CD4-positive, alpha-beta T cell treated with Interleukin-12 subunit alpha and Interleukin-12 subunit beta, for 1 hour (primary cell): ENCODE measurements at regions not wholly inside any gene's neighbourhood (a gene's known extent, or its start where the extent isn't known, plus 50 kb on each side); places are given as distances from the start of the nearest gene placed in this dataset.

Experiments used
- DNase-seq: peaks from one replicate; pipeline ENCODE4 v3.0.0-alpha.2; 2020

- no peak for DNase-seq
Observed at GRCh38 chr12:39043424-39043822, 138.0 kb upstream of the CPNE8 start.

GRCh38 chr12:39040275-39040674 lies 134.9 kb upstream of the CPNE8 start:
- DNase-seq, result no peak

- DNase-seq, result no peak
Observed at GRCh38 chr12:39037115-39037514, 131.7 kb upstream of the CPNE8 start.

GRCh38 chr12:39036105-39036504 lies 130.7 kb upstream of the CPNE8 start:
- no peak for DNase-seq

GRCh38 chr12:39033782-39034181 lies 128.4 kb upstream of the CPNE8 start:
- DNase-seq, result no peak

- no peak for DNase-seq
Observed at GRCh38 chr12:39032448-39032847, 127.1 kb upstream of the CPNE8 start.

GRCh38 chr12:39032034-39032433 lies 126.6 kb upstream of the CPNE8 start:
- DNase-seq, result no peak

GRCh38 chr12:39028382-39028781 lies 123.0 kb upstream of the CPNE8 start:
- no peak for DNase-seq

GRCh38 chr12:39012870-39013269 lies 107.5 kb upstream of the CPNE8 start:
- no peak for DNase-seq

- DNase-seq, result no peak
Observed at GRCh38 chr12:39011166-39011565, 105.8 kb upstream of the CPNE8 start.

GRCh38 chr12:39010406-39010805 lies 105.0 kb upstream of the CPNE8 start:
- no peak for DNase-seq

GRCh38 chr12:39007619-39008018 lies 102.2 kb upstream of the CPNE8 start:
- no peak for DNase-seq

GRCh38 chr12:39006286-39006685 lies 100.9 kb upstream of the CPNE8 start:
- DNase-seq, result no peak

GRCh38 chr12:39005671-39006070 lies 100.3 kb upstream of the CPNE8 start:
- no peak for DNase-seq

GRCh38 chr12:39003541-39004155 lies 98.3 kb upstream of the CPNE8 start:
- DNase-seq, result no peak

GRCh38 chr12:39000370-39000769 lies 95.0 kb upstream of the CPNE8 start:
- DNase-seq, result no peak

- DNase-seq, result no peak
Observed at GRCh38 chr12:38998887-38999482, 93.6 kb upstream of the CPNE8 start.

- DNase-seq, result no peak
Observed at GRCh38 chr12:38995249-38995648, 89.9 kb upstream of the CPNE8 start.

- no peak for DNase-seq
Observed at GRCh38 chr12:38985961-38986360, 80.6 kb upstream of the CPNE8 start.

- no peak for DNase-seq
Observed at GRCh38 chr12:38984388-38984787, 79.0 kb upstream of the CPNE8 start.

- DNase-seq, result no peak
Observed at GRCh38 chr12:38983117-38983571, 77.8 kb upstream of the CPNE8 start.

GRCh38 chr12:38977132-38977531 lies 71.7 kb upstream of the CPNE8 start:
- DNase-seq, result no peak

- no peak for DNase-seq
Observed at GRCh38 chr12:38969706-38970105, 64.3 kb upstream of the CPNE8 start.

- no peak for DNase-seq
Observed at GRCh38 chr12:38961683-38962082, 56.3 kb upstream of the CPNE8 start.

- no peak for DNase-seq
Observed at GRCh38 chr12:38961012-38961411, 55.6 kb upstream of the CPNE8 start.
